Panc1 (cell line): ENCODE measurements at regions not wholly inside any gene's neighbourhood (a gene's known extent, or its start where the extent isn't known, plus 50 kb on each side); places are given as distances from the start of the nearest gene placed in this dataset.

Source experiments
- CTCF ChIP-seq: fragments of 450-650 bp; IDR thresholded peaks from 2 replicates; pipeline ENCODE4 v1.5.1; 2017; ENCODE audit warnings: mild to moderate bottlenecking
- POLR2AphosphoS5 ChIP-seq: IDR thresholded peaks from 2 replicates; pipeline ENCODE4 v1.6.1; 2012; ENCODE audit warnings: mild to moderate bottlenecking, low read depth, low read length, moderate library complexity
- REST ChIP-seq, 2 experiments: IDR thresholded peaks; 2 replicates each; pipeline ENCODE4 v1.6.1; 2011 to 2012; ENCODE audit warnings: low read depth in 2 of 2, control low read depth in 1 of 2, low read length in 1 of 2, mild to moderate bottlenecking in 1 of 2, moderate library complexity in 1 of 2; ENCODE audit not compliant: insufficient read depth in 1 of 2

- TF ChIP-seq CTCF (no peak), REST (IDR thresholded peaks at IDR 0.05; ENCODE audit: insufficient read depth in 1 of 2, low read depth in 2 of 2, low read length in 1 of 2) (no peak), POLR2AphosphoS5 (no peak)
These were observed 711.1 kb upstream of the GOLIM4 start for GRCh38 chr3:168806871-168807270.
